Chondrocyte (in vitro differentiated cells): ENCODE measurements at regions not wholly inside any gene's neighbourhood (a gene's known extent, or its start where the extent isn't known, plus 50 kb on each side); places are given as distances from the start of the nearest gene placed in this dataset.

ENCODE experiments used
- DNase-seq: peaks from one replicate; pipeline ENCODE4 v3.0.0; 2021; ENCODE audit warnings: mixed read lengths, low spot score
- H3K27ac Mint-ChIP-seq: one replicate; pipeline ENCODE4 v1.8.0; 2021; ENCODE audit warnings: mild to moderate bottlenecking, moderate library complexity, mixed read lengths; ENCODE audit not compliant: unreplicated experiment
- H3K27me3 Mint-ChIP-seq: 2 replicates; pipeline ENCODE4 v1.8.0; 2021; ENCODE audit warnings: low read depth, mixed read lengths
- H3K36me3 Mint-ChIP-seq: 2 replicates; pipeline ENCODE4 v1.8.0; 2021; ENCODE audit warnings: low read depth, mixed read lengths
- H3K4me1 Mint-ChIP-seq: 2 replicates; pipeline ENCODE4 v1.8.0; 2021; ENCODE audit warnings: low read depth, mild to moderate bottlenecking, mixed read lengths
- H3K4me3 Mint-ChIP-seq: one replicate; pipeline ENCODE4 v1.8.0; 2021; ENCODE audit warnings: mild to moderate bottlenecking, moderate library complexity, mixed read lengths; ENCODE audit not compliant: unreplicated experiment
- H3K9me3 Mint-ChIP-seq: 2 replicates; pipeline ENCODE4 v1.8.0; 2021; ENCODE audit warnings: low read depth, mixed read lengths
- CTCF ChIP-seq: fragments of 200-600 bp; sonication (generic); IDR thresholded peaks from 2 replicates; pipeline ENCODE4 v1.5.0; 2021; ENCODE audit warnings: antibody characterized with exemption, mild to moderate bottlenecking, moderate library complexity

- no peaks in the 10 kb centered on the region for H3K27me3 Mint-ChIP-seq
- peaks cover 5% of the 10 kb centered on the region for H3K9me3 Mint-ChIP-seq
- H3K27ac Mint-ChIP-seq, result no peak overlapping the region
- H3K36me3 Mint-ChIP-seq, result no peaks in the 10 kb centered on the region
- TF ChIP-seq CTCF, result no peak
- no peak for DNase-seq
- H3K4me1 Mint-ChIP-seq, result peaks cover 14% of the 10 kb centered on the region
- H3K4me3 Mint-ChIP-seq, result no peak overlapping the region
Measured at GRCh38 chr2:163255086-163255485, 416.5 kb upstream of the KCNH7 start.

GRCh38 chr2:163253621-163254285 lies 415.2 kb upstream of the KCNH7 start:
- no peak for DNase-seq
- H3K4me1 Mint-ChIP-seq, result peaks cover 20% of the 10 kb centered on the region
- peaks cover 3% of the 10 kb centered on the region for H3K9me3 Mint-ChIP-seq
- no peak for TF ChIP-seq CTCF
- no peak overlapping the region for H3K27ac Mint-ChIP-seq
- no peaks in the 10 kb centered on the region for H3K27me3 Mint-ChIP-seq
- no peaks in the 10 kb centered on the region for H3K36me3 Mint-ChIP-seq
- no peak overlapping the region for H3K4me3 Mint-ChIP-seq

GRCh38 chr2:163252199-163252598 lies 413.6 kb upstream of the KCNH7 start:
- no peak for TF ChIP-seq CTCF
- H3K27me3 Mint-ChIP-seq, result no peaks in the 10 kb centered on the region
- DNase-seq, result no peak
- no peaks in the 10 kb centered on the region for H3K36me3 Mint-ChIP-seq
- peaks cover 6% of the 10 kb centered on the region for H3K9me3 Mint-ChIP-seq
- peaks cover 35% of the 10 kb centered on the region for H3K4me1 Mint-ChIP-seq
- no peak overlapping the region for H3K27ac Mint-ChIP-seq
- no peak overlapping the region for H3K4me3 Mint-ChIP-seq

GRCh38 chr2:163248376-163249253 lies 410.0 kb upstream of the KCNH7 start:
- H3K4me3 Mint-ChIP-seq, result no peak overlapping the region
- TF ChIP-seq CTCF, result no peak
- no peaks in the 10 kb centered on the region for H3K27me3 Mint-ChIP-seq
- H3K4me1 Mint-ChIP-seq, result peaks cover 24% of the 10 kb centered on the region
- DNase-seq, result no peak
- no peaks in the 10 kb centered on the region for H3K36me3 Mint-ChIP-seq
- H3K9me3 Mint-ChIP-seq, result peaks cover 7% of the 10 kb centered on the region
- no peak overlapping the region for H3K27ac Mint-ChIP-seq

- Mint-ChIP-seq H3K4me1 (peaks cover 24% of the 10 kb centered on the region), H3K27me3 (no peaks in the 10 kb centered on the region), H3K27ac (no peak overlapping the region), H3K36me3 (no peaks in the 10 kb centered on the region), H3K9me3 (peaks cover 8% of the 10 kb centered on the region), H3K4me3 (no peak overlapping the region)
- no peak for DNase-seq
- no peak for TF ChIP-seq CTCF
Measured at GRCh38 chr2:163247847-163248220, 409.3 kb upstream of the KCNH7 start.
